ENCODE measurements at regions not wholly inside any gene's neighbourhood (a gene's known extent, or its start where the extent isn't known, plus 50 kb on each side); places are given as distances from the start of the nearest gene placed in this dataset.

GRCh38 chr1:164466001-164466421 is 93.0 kb upstream of the PBX1 start:
- ChIA-PET POLR2A (no interaction called here), CTCF (ENCODE audit: unreplicated experiment) (no interaction called here)
- H4K20me1 ChIP-seq (ENCODE audit: insufficient read depth, low read length) = no peaks in the 10 kb centered on the region
- no peaks in the 10 kb centered on the region for H3K79me2 ChIP-seq (ENCODE audit: insufficient read depth, low read depth, low read length)
- H3K4me2 ChIP-seq (ENCODE audit: low read length) = no peak overlapping the region
- H2AFZ ChIP-seq (ENCODE audit: low read length) = no peak overlapping the region
- H3K4me1 ChIP-seq (ENCODE audit: insufficient read depth, low read length, poor library complexity, severe bottlenecking) = no peaks in the 10 kb centered on the region
- H3K36me3 ChIP-seq (ENCODE audit: insufficient read depth, low read length) = no peaks in the 10 kb centered on the region
- DNase-seq (ENCODE audit: low spot score) = no peak
- no peaks in the 10 kb centered on the region for H3K9me2 ChIP-seq (ENCODE audit: insufficient read depth, low read length)
- no peak overlapping the region for H3K27ac ChIP-seq (ENCODE audit: low read depth, low read length, poor library complexity, severe bottlenecking)
- H3K4me3 ChIP-seq (ENCODE audit: low read depth, low read length, poor library complexity, severe bottlenecking) = no peak overlapping the region
- TF ChIP-seq EZH2phosphoT487 (IDR thresholded peaks at IDR 0.05; ENCODE audit: borderline replicate concordance, low read depth, low read length) = no peak
- no peak for TF ChIP-seq CTCF (conservative IDR thresholded peaks at IDR 0.05; ENCODE audit: low read length)
- no peaks in the 10 kb centered on the region for H3K9me3 ChIP-seq (ENCODE audit: low read length)
- intact Hi-C loops (cut with micrococcal nuclease; ENCODE audit: unreplicated experiment) = no loop called here
- BruUV-seq (replicated peaks) = no TSS peak

GRCh38 chr1:164466429-164466828 is 92.6 kb upstream of the PBX1 start:
- POLR2A ChIA-PET = no interaction called here
- intact Hi-C loops (cut with micrococcal nuclease; ENCODE audit: unreplicated experiment) = no loop called here
- Histone ChIP-seq H4K20me1 (ENCODE audit: insufficient read depth, low read length) (no peaks in the 10 kb centered on the region), H3K9me3 (ENCODE audit: low read length) (no peaks in the 10 kb centered on the region), H3K4me1 (ENCODE audit: insufficient read depth, low read length, poor library complexity, severe bottlenecking) (no peaks in the 10 kb centered on the region), H3K36me3 (ENCODE audit: insufficient read depth, low read length) (no peaks in the 10 kb centered on the region), H3K4me2 (ENCODE audit: low read length) (no peak overlapping the region), H3K9me2 (ENCODE audit: insufficient read depth, low read length) (no peaks in the 10 kb centered on the region), H2AFZ (ENCODE audit: low read length) (no peak overlapping the region), H3K79me2 (ENCODE audit: insufficient read depth, low read depth, low read length) (no peaks in the 10 kb centered on the region), H3K27ac (ENCODE audit: low read depth, low read length, poor library complexity, severe bottlenecking) (no peak overlapping the region), H3K4me3 (ENCODE audit: low read depth, low read length, poor library complexity, severe bottlenecking) (no peak overlapping the region)
- no peak for DNase-seq (ENCODE audit: low spot score)
- BruUV-seq (replicated peaks) = no TSS peak
- CTCF ChIA-PET (ENCODE audit: unreplicated experiment) = no interaction called here
- TF ChIP-seq EZH2phosphoT487 (IDR thresholded peaks at IDR 0.05; ENCODE audit: borderline replicate concordance, low read depth, low read length) = no peak
- TF ChIP-seq CTCF (conservative IDR thresholded peaks at IDR 0.05; ENCODE audit: low read length) = no peak

GRCh38 chr1:164470996-164471395 is 88.0 kb upstream of the PBX1 start:
- Histone ChIP-seq H3K9me3 (ENCODE audit: low read length) (no peaks in the 10 kb centered on the region), H4K20me1 (ENCODE audit: insufficient read depth, low read length) (no peaks in the 10 kb centered on the region), H3K4me2 (ENCODE audit: low read length) (no peak overlapping the region), H2AFZ (ENCODE audit: low read length) (no peak overlapping the region), H3K79me2 (ENCODE audit: insufficient read depth, low read depth, low read length) (no peaks in the 10 kb centered on the region), H3K9me2 (ENCODE audit: insufficient read depth, low read length) (no peaks in the 10 kb centered on the region), H3K36me3 (ENCODE audit: insufficient read depth, low read length) (no peaks in the 10 kb centered on the region), H3K4me1 (ENCODE audit: insufficient read depth, low read length, poor library complexity, severe bottlenecking) (no peaks in the 10 kb centered on the region), H3K27ac (ENCODE audit: low read depth, low read length, poor library complexity, severe bottlenecking) (no peak overlapping the region), H3K4me3 (ENCODE audit: low read depth, low read length, poor library complexity, severe bottlenecking) (no peak overlapping the region)
- intact Hi-C loops (cut with micrococcal nuclease; ENCODE audit: unreplicated experiment) = no loop called here
- DNase-seq (ENCODE audit: low spot score) = no peak
- POLR2A ChIA-PET = interaction anchor here (0.6 kb wide), 1 partner anchor 21 kb away, joined by 8 read pairs; no protein-coding TSS in a partner anchor
- no TSS peak for BruUV-seq (replicated peaks)
- CTCF ChIA-PET (ENCODE audit: unreplicated experiment) = no interaction called here
- TF ChIP-seq EZH2phosphoT487 (IDR thresholded peaks at IDR 0.05; ENCODE audit: borderline replicate concordance, low read depth, low read length) (no peak), CTCF (conservative IDR thresholded peaks at IDR 0.05; ENCODE audit: low read length) (no peak)
